ENCODE measurements at regions not wholly inside any gene's neighbourhood (a gene's known extent, or its start where the extent isn't known, plus 50 kb on each side); places are given as distances from the start of the nearest gene placed in this dataset.

DNA sequence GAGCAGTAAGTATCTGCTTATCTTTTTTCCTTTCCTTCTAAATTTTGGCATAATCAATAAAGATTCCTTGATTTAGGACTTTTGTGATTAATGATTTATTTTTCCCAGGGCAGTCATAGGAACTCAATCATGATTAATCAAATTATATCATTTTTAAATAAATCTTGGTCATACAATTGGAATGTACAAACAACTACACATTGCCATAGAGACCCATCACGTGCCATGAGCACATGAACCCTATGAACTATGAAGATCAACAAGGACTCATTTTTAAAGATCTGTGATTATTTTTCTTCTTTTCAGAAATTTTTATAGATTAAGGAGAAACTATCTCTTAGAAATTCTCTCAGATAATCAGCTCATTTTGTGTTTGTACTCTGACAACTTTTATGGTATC, 622.4 kb downstream of the BCKDHB start:
- TF ChIP-seq, protein P1, sequence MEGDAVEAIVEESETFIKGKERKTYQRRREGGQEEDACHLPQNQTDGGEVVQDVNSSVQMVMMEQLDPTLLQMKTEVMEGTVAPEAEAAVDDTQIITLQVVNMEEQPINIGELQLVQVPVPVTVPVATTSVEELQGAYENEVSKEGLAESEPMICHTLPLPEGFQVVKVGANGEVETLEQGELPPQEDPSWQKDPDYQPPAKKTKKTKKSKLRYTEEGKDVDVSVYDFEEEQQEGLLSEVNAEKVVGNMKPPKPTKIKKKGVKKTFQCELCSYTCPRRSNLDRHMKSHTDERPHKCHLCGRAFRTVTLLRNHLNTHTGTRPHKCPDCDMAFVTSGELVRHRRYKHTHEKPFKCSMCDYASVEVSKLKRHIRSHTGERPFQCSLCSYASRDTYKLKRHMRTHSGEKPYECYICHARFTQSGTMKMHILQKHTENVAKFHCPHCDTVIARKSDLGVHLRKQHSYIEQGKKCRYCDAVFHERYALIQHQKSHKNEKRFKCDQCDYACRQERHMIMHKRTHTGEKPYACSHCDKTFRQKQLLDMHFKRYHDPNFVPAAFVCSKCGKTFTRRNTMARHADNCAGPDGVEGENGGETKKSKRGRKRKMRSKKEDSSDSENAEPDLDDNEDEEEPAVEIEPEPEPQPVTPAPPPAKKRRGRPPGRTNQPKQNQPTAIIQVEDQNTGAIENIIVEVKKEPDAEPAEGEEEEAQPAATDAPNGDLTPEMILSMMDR (IDR thresholded peaks at IDR 0.05 in 2 of 3, conservative IDR thresholded peaks at IDR 0.05 in 1 of 3; ENCODE audit: control insufficient read depth in 2 of 3, extremely low read depth in 1 of 3, insufficient read depth in 1 of 3, low read depth in 3 of 3, low read length in 3 of 3), result no peak
- TF ChIP-seq, protein P2, sequence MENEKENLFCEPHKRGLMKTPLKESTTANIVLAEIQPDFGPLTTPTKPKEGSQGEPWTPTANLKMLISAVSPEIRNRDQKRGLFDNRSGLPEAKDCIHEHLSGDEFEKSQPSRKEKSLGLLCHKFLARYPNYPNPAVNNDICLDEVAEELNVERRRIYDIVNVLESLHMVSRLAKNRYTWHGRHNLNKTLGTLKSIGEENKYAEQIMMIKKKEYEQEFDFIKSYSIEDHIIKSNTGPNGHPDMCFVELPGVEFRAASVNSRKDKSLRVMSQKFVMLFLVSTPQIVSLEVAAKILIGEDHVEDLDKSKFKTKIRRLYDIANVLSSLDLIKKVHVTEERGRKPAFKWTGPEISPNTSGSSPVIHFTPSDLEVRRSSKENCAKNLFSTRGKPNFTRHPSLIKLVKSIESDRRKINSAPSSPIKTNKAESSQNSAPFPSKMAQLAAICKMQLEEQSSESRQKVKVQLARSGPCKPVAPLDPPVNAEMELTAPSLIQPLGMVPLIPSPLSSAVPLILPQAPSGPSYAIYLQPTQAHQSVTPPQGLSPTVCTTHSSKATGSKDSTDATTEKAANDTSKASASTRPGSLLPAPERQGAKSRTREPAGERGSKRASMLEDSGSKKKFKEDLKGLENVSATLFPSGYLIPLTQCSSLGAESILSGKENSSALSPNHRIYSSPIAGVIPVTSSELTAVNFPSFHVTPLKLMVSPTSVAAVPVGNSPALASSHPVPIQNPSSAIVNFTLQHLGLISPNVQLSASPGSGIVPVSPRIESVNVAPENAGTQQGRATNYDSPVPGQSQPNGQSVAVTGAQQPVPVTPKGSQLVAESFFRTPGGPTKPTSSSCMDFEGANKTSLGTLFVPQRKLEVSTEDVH (IDR thresholded peaks at IDR 0.05; ENCODE audit: low read depth, partially characterized antibody), result no peak
- TF ChIP-seq FOXM1 (IDR thresholded peaks at IDR 0.05; ENCODE audit: low read depth, low read length), result no peak
- TF ChIP-seq POLR2AphosphoS5 (IDR thresholded peaks at IDR 0.05; ENCODE audit: low read length), result no peak
